ENCODE measurements at regions not wholly inside any gene's neighbourhood (a gene's known extent, or its start where the extent isn't known, plus 50 kb on each side); places are given as distances from the start of the nearest gene placed in this dataset.

- H3K27ac ChIP-seq, result no peak overlapping the region
- no peak overlapping the region for H3K4me3 ChIP-seq
- whole genome bisulfite sequencing, 5 donors, result 55 to 67% (median 61%) methylated on average over 6 of the region's 6 CpGs
- no peak for DNase-seq
- H3K36me3 ChIP-seq, result no peaks in the 10 kb centered on the region
- H3K27me3 ChIP-seq, result no peaks in the 10 kb centered on the region
- no peak for TF ChIP-seq POLR2AphosphoS5 (IDR thresholded peaks at IDR 0.05)
- no peak for TF ChIP-seq POLR2A (IDR thresholded peaks at IDR 0.05)
- TF ChIP-seq CTCF (IDR thresholded peaks at IDR 0.05), result no peak
- TF ChIP-seq EP300 (IDR thresholded peaks at IDR 0.05), result no peak
- H3K9me3 ChIP-seq, result peaks cover 0 to 35% (median 9%) of the 10 kb centered on the region in 4 donors
- intact Hi-C loops (cut with DNase I; ENCODE audit: low total_unique reads), result no loop called here
- no peaks in the 10 kb centered on the region for H3K4me1 ChIP-seq
Observed at GRCh38 chr7:68209486-68209885, 1212.9 kb downstream of the TYW1 start.

- Histone ChIP-seq H3K9me3 (peaks cover 0 to 12% (median 3%) of the 10 kb centered on the region in 4 donors), H3K4me3 (no peak overlapping the region), H3K27me3 (no peaks in the 10 kb centered on the region), H3K36me3 (no peaks in the 10 kb centered on the region), H3K27ac (no peak overlapping the region), H3K4me1 (peaks cover 0 to 8% (median 0%) of the 10 kb centered on the region in 4 donors)
- intact Hi-C loops (cut with DNase I; ENCODE audit: low total_unique reads), result no loop called here
- no peak for DNase-seq
- TF ChIP-seq POLR2A (IDR thresholded peaks at IDR 0.05), result no peak
- TF ChIP-seq CTCF (IDR thresholded peaks at IDR 0.05), result no peak
- TF ChIP-seq EP300 (IDR thresholded peaks at IDR 0.05), result no peak
- TF ChIP-seq POLR2AphosphoS5 (IDR thresholded peaks at IDR 0.05), result no peak
- WGBS, 5 donors, result 82 to 91% (median 87%) methylated on average over 3 of the region's 3 CpGs
Observed at GRCh38 chr7:68213838-68214237, 1217.2 kb downstream of the TYW1 start.

GRCh38 chr7:68216051-68216450 lies 1219.4 kb downstream of the TYW1 start:
- Histone ChIP-seq H3K4me3 (no peak overlapping the region), H3K9me3 (peaks cover 0 to 21% (median 3%) of the 10 kb centered on the region in 4 donors), H3K27me3 (no peaks in the 10 kb centered on the region), H3K27ac (no peak overlapping the region), H3K36me3 (no peaks in the 10 kb centered on the region), H3K4me1 (peaks cover 0 to 8% (median 0%) of the 10 kb centered on the region in 4 donors)
- TF ChIP-seq POLR2A (IDR thresholded peaks at IDR 0.05) (no peak), EP300 (IDR thresholded peaks at IDR 0.05) (no peak), POLR2AphosphoS5 (IDR thresholded peaks at IDR 0.05) (no peak), CTCF (IDR thresholded peaks at IDR 0.05) (no peak)
- intact Hi-C loops (cut with DNase I; ENCODE audit: low total_unique reads), result no loop called here
- 61 to 75% (median 69%) methylated on average over 5 of the region's 5 CpGs for WGBS, 5 donors
- peak in 1 of 2 donors; percentile 27 for DNase-seq

GRCh38 chr7:68217426-68217825 lies 1220.8 kb downstream of the TYW1 start:
- Histone ChIP-seq H3K9me3 (peaks cover 0 to 34% (median 6%) of the 10 kb centered on the region in 4 donors), H3K36me3 (no peaks in the 10 kb centered on the region), H3K4me1 (peaks cover 0 to 8% (median 0%) of the 10 kb centered on the region in 4 donors), H3K4me3 (no peak overlapping the region), H3K27me3 (no peaks in the 10 kb centered on the region), H3K27ac (no peak overlapping the region)
- no peak for DNase-seq
- WGBS, 5 donors, result 44 to 80% (median 69%) methylated on average over 2 of the region's 2 CpGs
- TF ChIP-seq POLR2AphosphoS5 (IDR thresholded peaks at IDR 0.05) (no peak), EP300 (IDR thresholded peaks at IDR 0.05) (no peak)
- intact Hi-C loops (cut with DNase I; ENCODE audit: low total_unique reads), result no loop called here

DNA sequence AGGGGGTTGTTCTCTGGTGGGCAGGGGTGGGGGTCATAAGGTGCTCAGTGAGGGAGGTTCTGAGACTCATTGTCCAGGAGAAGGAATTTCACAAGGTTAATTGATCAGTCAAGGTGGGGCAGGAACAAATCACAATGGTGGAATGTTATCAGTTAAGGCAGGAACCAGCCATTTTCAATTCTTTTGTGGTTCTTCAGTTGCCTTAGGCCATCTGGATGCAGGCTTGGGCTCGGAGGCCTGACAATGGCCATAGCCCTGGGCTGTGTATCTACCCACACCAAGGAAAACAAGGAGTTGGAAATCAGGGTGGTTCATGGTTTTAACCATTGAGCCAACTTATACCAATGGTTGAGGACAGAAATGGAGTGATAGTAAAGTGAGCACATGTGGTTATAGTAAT lies 1221.8 kb downstream of the TYW1 start:
- intact Hi-C loops (cut with DNase I; ENCODE audit: low total_unique reads), result no loop called here
- no peak for TF ChIP-seq POLR2AphosphoS5 (IDR thresholded peaks at IDR 0.05)
- TF ChIP-seq EP300 (IDR thresholded peaks at IDR 0.05), result no peak
- TF ChIP-seq CTCF (IDR thresholded peaks at IDR 0.05), result no peak
- no peak for TF ChIP-seq POLR2A (IDR thresholded peaks at IDR 0.05)
- Histone ChIP-seq H3K27me3 (no peaks in the 10 kb centered on the region), H3K27ac (no peak overlapping the region), H3K4me3 (no peak overlapping the region), H3K36me3 (no peaks in the 10 kb centered on the region), H3K9me3 (peaks cover 0 to 25% (median 6%) of the 10 kb centered on the region in 4 donors), H3K4me1 (peaks cover 0 to 8% (median 0%) of the 10 kb centered on the region in 4 donors)
- no peak for DNase-seq
- 30 to 56% (median 50%) methylated on average over 1 of the region's 1 CpG for WGBS, 5 donors
